Progenitor cell of endocrine pancreas (in vitro differentiated cells): ENCODE measurements at regions not wholly inside any gene's neighbourhood (a gene's known extent, or its start where the extent isn't known, plus 50 kb on each side); places are given as distances from the start of the nearest gene placed in this dataset.
"Not testable (repeated sequence)": the region's sequence is repeated elsewhere in the genome, so short reads cannot be mapped to it uniquely, and the experiment has no call there.

Experiments used
- DNase-seq: peaks from one replicate; pipeline ENCODE4 v3.0.0; 2021; ENCODE audit warnings: low spot score; ENCODE audit not compliant: unreplicated experiment
- H3K27ac Mint-ChIP-seq: 2 replicates; pipeline ENCODE4 v1.8.0; 2021; ENCODE audit warnings: mild to moderate bottlenecking, moderate library complexity, mixed read lengths
- H3K27me3 Mint-ChIP-seq: 2 replicates; pipeline ENCODE4 v1.8.0; 2021; ENCODE audit warnings: mixed read lengths
- H3K36me3 Mint-ChIP-seq: 2 replicates; pipeline ENCODE4 v1.8.0; 2022; ENCODE audit warnings: mixed read lengths; ENCODE audit not compliant: insufficient read depth
- H3K4me1 Mint-ChIP-seq: 2 replicates; pipeline ENCODE4 v1.8.0; 2021; ENCODE audit warnings: low read depth, mixed read lengths
- H3K4me3 Mint-ChIP-seq: 2 replicates; pipeline ENCODE4 v1.8.0; 2021; ENCODE audit warnings: low read depth, mild to moderate bottlenecking, moderate library complexity, mixed read lengths
- H3K9me3 Mint-ChIP-seq: 2 replicates; pipeline ENCODE4 v1.8.0; 2021; ENCODE audit warnings: low read depth, mixed read lengths

DNA sequence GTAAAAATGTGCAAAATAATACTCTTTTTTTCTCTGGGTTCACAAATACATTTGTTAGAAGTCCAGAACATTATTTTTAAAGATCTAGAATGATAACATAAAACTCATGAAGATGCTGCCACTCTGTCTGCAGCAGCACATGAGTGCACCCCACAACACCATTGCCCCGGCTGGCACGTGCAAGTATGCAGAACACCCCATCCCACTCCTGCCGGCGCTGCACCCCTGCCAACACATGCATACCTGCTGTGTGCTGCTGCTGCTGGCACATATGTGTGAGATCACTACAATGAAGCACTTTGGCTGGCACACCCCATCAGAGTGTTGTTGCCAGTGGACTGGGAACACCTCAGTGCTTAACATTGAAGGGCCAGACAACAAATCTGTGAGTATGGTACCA is 129.1 kb downstream of the CCT8L2 start:
- H3K4me3 Mint-ChIP-seq, H3K27ac Mint-ChIP-seq, H3K36me3 Mint-ChIP-seq, H3K27me3 Mint-ChIP-seq, DNase-seq, H3K4me1 Mint-ChIP-seq: not testable (repeated sequence)
- peaks cover 41% of the 10 kb centered on the region for H3K9me3 Mint-ChIP-seq

DNA sequence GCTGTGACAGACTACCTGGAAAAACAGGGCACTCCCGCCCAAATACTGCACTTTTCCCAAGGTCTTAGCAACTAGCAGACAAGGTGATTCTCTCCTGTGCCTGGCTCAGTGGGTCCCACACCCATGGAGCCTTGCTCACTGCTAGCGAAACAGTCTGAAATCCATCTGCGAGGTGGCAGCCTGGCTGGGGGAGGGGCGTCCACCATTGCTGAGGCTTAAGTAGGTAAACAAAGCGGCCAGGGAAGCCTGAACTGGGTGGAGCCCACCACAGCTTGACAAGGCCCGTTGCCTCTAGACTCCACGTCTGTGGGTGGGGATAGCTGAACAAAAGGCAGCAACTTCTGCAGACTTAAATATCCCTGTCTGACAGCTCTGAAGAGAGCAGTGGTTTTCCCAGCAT is 145.2 kb downstream of the CCT8L2 start:
- peaks cover 53% of the 10 kb centered on the region for H3K9me3 Mint-ChIP-seq
- H3K4me1 Mint-ChIP-seq, DNase-seq, H3K27ac Mint-ChIP-seq, H3K4me3 Mint-ChIP-seq, H3K36me3 Mint-ChIP-seq, H3K27me3 Mint-ChIP-seq: not testable (repeated sequence)

DNA sequence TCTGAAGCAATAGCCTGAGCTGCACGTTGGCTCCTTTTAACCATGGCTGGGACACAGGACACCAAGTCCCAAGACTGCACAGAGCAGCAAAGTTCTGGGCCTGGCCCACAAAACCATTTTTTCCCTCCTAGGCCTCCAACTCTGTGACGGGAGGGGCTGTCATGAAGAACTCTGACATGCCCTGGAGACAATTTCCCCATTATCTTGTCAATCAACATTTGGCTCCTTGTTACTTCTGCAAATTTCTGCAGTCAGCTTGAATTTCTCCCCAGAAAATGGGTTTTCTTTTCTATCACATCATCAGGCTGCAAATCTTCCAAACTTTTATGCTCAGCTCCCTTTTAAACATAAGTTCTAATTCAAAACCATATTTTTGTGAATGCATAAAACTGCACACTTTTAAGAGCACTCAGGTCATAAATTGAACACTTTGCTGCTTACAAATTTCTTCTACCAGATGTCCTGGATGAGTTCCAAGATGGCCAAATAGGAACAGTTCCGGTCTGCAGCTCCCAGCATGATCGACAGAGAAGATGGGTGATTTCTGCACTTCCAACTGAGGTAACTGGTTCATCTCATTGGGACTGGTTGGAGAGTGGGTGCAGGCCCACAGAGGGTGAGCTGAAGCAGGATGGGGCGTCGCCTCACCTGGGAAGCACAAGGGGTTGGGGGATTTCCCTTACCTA is 145.7 kb downstream of the CCT8L2 start:
- H3K27ac Mint-ChIP-seq, H3K36me3 Mint-ChIP-seq, H3K4me3 Mint-ChIP-seq, H3K27me3 Mint-ChIP-seq, H3K4me1 Mint-ChIP-seq, DNase-seq: not testable (repeated sequence)
- peaks cover 54% of the 10 kb centered on the region for H3K9me3 Mint-ChIP-seq

DNA sequence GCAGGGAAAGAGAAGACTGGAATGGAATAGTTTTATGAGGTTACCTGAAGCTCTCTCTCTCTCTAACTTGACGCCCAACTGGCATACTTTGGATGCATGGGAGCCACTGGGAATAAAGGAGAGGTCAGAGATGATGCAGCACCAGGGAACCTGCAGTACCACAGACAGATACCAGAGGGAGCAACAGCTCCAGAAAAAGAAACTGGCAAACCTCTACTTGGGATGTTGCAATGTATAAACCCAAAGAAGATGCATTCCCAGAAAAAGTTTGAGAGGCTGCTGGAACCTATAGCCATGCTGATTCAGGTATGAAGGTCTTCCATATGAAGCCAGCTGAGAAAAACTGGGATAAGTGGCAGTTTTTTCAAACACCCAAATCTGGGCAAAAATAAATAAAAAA is 151.6 kb downstream of the CCT8L2 start:
- not testable (repeated sequence) for H3K4me3 Mint-ChIP-seq, H3K27ac Mint-ChIP-seq, H3K27me3 Mint-ChIP-seq, H3K4me1 Mint-ChIP-seq, H3K36me3 Mint-ChIP-seq, DNase-seq
- H3K9me3 Mint-ChIP-seq: peaks cover 27% of the 10 kb centered on the region

DNA sequence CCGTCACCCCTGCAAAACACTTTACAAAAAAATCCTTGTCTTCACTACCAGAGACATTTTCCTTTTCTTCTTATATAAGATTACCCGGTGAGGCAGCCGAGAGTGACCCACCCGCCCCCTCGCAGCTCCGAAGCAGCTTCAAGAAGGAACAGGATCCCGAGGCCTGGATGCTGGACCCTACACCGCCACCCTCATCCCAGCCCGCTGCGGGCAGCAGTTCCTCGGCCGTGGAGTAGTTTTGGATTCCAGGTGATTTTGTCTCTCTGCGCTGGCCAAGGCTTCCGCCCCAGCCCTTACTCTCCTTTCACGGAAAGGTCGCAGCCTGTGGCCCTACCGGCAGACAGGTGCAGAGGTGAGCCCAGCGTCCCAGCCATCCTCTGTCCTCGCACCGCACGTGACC is 169.1 kb downstream of the CCT8L2 start:
- not testable (repeated sequence) for H3K36me3 Mint-ChIP-seq, DNase-seq, H3K27me3 Mint-ChIP-seq, H3K4me3 Mint-ChIP-seq, H3K4me1 Mint-ChIP-seq, H3K27ac Mint-ChIP-seq
- peaks cover 25% of the 10 kb centered on the region for H3K9me3 Mint-ChIP-seq

DNA sequence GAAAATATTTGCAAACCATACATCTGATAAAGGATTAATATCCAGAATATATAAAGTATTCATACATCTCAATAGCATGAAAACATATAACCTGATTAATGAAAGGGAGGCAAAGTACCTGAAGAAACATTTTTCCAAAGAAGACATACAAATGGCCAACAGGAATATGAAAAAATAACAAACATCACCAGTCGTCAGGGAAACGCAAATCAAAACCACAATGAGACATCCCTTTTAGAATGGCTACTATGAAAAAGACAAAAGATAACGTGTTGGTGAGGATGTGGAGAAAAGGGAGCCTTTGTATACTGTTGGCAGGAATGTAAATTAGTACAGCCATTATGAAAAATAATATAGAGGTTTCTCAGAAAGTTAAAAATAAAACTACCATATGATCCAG is 175.1 kb downstream of the CCT8L2 start:
- peaks cover 29% of the 10 kb centered on the region for H3K9me3 Mint-ChIP-seq
- not testable (repeated sequence) for H3K27ac Mint-ChIP-seq, DNase-seq, H3K27me3 Mint-ChIP-seq, H3K4me1 Mint-ChIP-seq, H3K4me3 Mint-ChIP-seq, H3K36me3 Mint-ChIP-seq

DNA sequence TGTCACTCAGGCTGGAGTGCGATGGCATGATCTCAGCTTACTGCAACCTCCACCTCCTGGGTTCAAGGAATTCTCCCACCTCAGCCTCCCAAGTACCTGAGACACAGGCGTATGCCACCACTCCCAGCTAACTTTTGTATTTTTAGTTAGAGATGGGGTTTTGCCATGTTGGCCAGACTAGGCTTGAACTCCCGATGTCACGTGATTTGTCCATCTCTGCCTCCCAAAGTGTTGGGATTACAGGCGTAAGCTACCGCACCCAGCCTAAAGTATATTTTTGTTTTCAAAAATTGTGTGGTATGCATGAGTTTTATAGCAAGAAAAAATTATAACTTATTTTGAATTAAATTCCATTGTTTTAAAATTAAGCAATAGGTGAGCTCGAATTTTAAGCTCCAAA is 188.0 kb downstream of the CCT8L2 start:
- H3K27me3 Mint-ChIP-seq, DNase-seq, H3K4me1 Mint-ChIP-seq, H3K27ac Mint-ChIP-seq, H3K4me3 Mint-ChIP-seq, H3K36me3 Mint-ChIP-seq: not testable (repeated sequence)
- peaks cover 40% of the 10 kb centered on the region for H3K9me3 Mint-ChIP-seq

DNA sequence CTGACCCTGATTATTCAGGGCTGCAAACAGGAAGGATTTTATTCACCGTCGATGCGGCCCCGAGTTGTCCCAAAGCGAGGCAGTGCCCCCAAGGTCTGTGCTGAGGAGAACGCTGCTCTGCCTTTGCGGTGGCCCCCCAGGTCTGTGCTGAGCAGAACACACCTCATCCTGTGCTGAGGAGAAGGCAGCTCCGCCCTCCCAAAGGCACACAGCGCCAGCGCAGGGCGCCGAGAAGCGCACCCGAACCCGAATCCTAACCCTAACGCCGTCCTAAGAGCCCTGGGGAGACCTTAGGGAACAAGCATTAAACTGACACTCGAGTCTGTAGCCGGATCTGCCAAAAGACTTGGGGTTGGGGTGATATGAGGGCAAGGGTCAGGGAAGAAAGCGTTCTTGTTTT is 188.9 kb downstream of the CCT8L2 start:
- DNase-seq, H3K4me3 Mint-ChIP-seq, H3K4me1 Mint-ChIP-seq, H3K27ac Mint-ChIP-seq, H3K27me3 Mint-ChIP-seq, H3K36me3 Mint-ChIP-seq: not testable (repeated sequence)
- H3K9me3 Mint-ChIP-seq: peaks cover 44% of the 10 kb centered on the region

DNA sequence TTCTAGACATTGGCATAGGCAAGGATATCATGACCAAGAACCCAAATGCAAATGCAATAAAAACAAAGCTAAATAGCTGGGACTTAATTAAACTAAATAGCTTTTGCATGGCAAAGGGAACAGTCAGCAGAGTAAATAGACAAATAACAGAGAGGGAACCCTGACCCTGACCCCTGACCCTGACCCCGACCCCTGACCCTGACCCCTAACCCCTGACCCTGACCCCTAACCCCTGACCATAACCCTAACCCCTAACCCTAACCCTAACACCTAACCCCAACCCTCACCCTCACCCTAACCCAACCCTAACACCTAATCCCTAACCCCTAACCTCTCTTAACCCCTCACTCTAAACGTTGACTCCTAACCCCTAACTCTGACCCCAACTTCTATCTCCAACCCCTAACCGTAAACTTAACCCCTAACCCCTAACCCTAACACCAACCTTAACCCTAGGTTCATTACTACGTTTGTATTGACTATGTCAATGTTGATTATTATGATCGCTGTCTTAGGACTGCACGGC is 189.7 kb downstream of the CCT8L2 start:
- not testable (repeated sequence) for H3K4me3 Mint-ChIP-seq, H3K36me3 Mint-ChIP-seq, H3K27ac Mint-ChIP-seq, H3K27me3 Mint-ChIP-seq, DNase-seq, H3K4me1 Mint-ChIP-seq
- H3K9me3 Mint-ChIP-seq: peaks cover 48% of the 10 kb centered on the region

DNA sequence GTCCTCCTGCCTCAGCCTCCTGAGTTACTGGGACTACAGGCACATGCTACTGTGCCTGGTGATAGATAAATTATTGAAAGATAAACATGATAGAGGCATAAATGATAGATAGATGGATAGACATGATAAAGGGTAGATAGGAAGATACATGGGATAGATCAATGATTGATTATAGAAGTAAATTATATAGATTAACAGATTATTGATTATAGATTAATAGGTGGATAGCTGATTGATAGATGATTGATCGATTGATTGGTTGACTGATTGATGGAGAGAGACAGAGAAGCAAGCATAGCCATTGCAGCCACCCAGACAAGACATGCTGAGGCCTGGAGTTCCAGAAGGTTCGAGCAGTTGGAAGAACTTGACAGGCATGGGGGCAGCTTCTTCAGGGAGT is 199.1 kb downstream of the CCT8L2 start:
- not testable (repeated sequence) for H3K4me3 Mint-ChIP-seq, H3K27me3 Mint-ChIP-seq, H3K4me1 Mint-ChIP-seq, H3K36me3 Mint-ChIP-seq, DNase-seq, H3K27ac Mint-ChIP-seq
- H3K9me3 Mint-ChIP-seq: peaks cover 19% of the 10 kb centered on the region

DNA sequence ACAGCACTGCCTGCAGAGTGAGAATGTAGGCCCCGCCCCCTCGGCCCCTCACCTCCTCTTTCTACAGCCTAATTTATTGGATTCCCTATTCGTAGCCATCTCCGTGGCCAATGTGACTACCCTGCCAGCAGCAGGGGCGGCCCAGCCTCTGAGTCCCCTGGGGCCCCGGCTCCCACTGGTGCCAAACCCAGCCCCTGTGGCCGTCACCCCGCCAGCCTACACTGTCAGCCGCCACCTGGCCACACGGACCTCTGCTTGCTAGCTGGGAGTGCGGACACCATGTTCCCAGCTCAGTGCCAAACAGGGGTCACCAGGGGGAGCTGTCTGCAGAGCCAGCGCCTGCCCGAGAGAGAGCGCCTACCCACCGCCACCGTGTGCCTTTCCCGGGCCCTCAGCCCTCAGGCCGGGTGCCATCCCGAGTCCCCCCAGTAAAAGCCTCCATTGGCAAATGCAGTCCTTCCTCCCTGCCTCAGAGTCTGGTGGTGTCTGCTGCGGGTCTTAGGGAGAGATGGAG is 201.1 kb downstream of the CCT8L2 start:
- H3K27me3 Mint-ChIP-seq, H3K27ac Mint-ChIP-seq, H3K4me1 Mint-ChIP-seq, H3K9me3 Mint-ChIP-seq, H3K36me3 Mint-ChIP-seq, H3K4me3 Mint-ChIP-seq, DNase-seq: not testable (repeated sequence)

DNA sequence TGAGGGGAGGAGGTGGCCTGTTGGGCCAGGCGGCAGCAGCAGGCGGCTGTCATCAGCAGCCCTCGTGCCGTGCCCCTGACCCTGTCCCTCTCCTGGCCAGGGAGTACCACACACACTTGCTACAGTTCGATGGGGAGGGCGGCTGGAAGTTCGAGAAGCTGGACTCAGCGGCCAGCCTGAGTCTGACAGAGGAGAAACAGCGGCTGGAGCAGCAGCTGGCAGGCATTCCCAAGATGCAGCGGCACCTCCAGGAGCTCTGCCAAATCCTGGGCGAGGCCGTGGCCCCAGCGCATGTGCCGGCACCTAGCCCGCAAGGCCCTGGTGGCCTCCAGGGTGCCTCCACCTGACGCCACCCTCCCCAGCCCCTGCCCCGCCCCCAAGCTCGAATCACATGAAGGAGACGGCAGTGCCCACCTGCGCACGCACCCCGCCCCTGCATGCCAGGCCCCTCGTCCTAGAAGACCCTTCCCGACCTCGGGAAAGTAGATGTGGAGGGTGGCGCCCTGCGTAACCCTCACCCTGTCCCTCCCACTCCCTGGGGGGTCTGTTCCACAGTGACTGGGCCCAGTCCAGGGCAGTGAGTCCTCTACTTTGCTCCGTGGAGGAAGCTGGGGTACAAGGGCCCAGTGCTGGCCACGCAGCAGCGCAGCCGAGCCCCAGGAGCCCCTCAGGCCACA is 201.9 kb downstream of the CCT8L2 start:
- H3K27ac Mint-ChIP-seq, H3K9me3 Mint-ChIP-seq, H3K36me3 Mint-ChIP-seq, DNase-seq, H3K4me3 Mint-ChIP-seq, H3K4me1 Mint-ChIP-seq, H3K27me3 Mint-ChIP-seq: not testable (repeated sequence)

DNA sequence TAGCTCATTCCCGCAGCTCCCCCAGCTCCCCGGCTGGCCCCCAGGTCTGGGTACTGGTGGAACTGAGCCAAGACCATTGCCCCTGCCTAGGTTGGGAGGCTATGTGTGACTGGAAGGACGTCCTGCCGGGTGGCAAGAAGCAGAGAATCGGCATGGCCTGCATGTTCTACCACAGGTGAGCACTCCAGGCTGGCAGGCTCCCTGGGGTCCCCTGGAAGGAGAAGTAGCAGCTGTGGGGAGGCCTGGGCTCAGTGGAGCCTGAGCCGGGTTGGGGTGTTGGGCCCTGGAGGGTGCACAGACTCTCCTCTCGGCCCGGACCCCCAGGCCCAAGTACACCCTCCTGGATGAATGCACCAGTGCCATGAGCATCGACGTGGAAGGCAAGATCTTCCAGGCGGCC is 202.6 kb downstream of the CCT8L2 start:
- H3K27ac Mint-ChIP-seq, H3K9me3 Mint-ChIP-seq, H3K27me3 Mint-ChIP-seq, DNase-seq, H3K36me3 Mint-ChIP-seq, H3K4me1 Mint-ChIP-seq, H3K4me3 Mint-ChIP-seq: not testable (repeated sequence)
